Activated naive CD4-positive, alpha-beta T cell treated with anti-CD3 and anti-CD28 coated beads, Interleukin-2, amount 10 ng/mL, durations not matched to agents 7 days and 5 days (primary cell): ENCODE measurements at regions not wholly inside any gene's neighbourhood (a gene's known extent, or its start where the extent isn't known, plus 50 kb on each side); places are given as distances from the start of the nearest gene placed in this dataset.
"Not testable (repeated sequence)": the region's sequence is repeated elsewhere in the genome, so short reads cannot be mapped to it uniquely, and the experiment has no call there.

Experiments used
- CTCF ChIA-PET: fragments of 350-600 bp; sonication (Branson Sonifier 250); formaldehyde crosslinking; loops from one replicate; lab custom pipeline; 2021; ENCODE audit warnings: antibody characterized with exemption; lab: Charles Lee
- DNase-seq: peaks from one replicate; pipeline ENCODE4 v3.0.0-alpha.2; 2020
- H3K27ac Mint-ChIP-seq: one replicate; pipeline ENCODE4 v1.8.0; 2021; ENCODE audit warnings: mild to moderate bottlenecking, moderate library complexity, mixed read lengths
- H3K27me3 Mint-ChIP-seq: one replicate; pipeline ENCODE4 v1.8.0; 2021; ENCODE audit warnings: mild to moderate bottlenecking, mixed read lengths
- H3K36me3 Mint-ChIP-seq: one replicate; pipeline ENCODE4 v1.8.0; 2021; ENCODE audit warnings: mixed read lengths
- H3K4me1 Mint-ChIP-seq: one replicate; pipeline ENCODE4 v1.8.0; 2021; ENCODE audit warnings: mixed read lengths
- H3K4me3 Mint-ChIP-seq: one replicate; pipeline ENCODE4 v1.8.0; 2021; ENCODE audit warnings: mild to moderate bottlenecking, moderate library complexity, mixed read lengths
- H3K9me3 Mint-ChIP-seq: one replicate; pipeline ENCODE4 v1.8.0; 2021; ENCODE audit warnings: mixed read lengths

DNA sequence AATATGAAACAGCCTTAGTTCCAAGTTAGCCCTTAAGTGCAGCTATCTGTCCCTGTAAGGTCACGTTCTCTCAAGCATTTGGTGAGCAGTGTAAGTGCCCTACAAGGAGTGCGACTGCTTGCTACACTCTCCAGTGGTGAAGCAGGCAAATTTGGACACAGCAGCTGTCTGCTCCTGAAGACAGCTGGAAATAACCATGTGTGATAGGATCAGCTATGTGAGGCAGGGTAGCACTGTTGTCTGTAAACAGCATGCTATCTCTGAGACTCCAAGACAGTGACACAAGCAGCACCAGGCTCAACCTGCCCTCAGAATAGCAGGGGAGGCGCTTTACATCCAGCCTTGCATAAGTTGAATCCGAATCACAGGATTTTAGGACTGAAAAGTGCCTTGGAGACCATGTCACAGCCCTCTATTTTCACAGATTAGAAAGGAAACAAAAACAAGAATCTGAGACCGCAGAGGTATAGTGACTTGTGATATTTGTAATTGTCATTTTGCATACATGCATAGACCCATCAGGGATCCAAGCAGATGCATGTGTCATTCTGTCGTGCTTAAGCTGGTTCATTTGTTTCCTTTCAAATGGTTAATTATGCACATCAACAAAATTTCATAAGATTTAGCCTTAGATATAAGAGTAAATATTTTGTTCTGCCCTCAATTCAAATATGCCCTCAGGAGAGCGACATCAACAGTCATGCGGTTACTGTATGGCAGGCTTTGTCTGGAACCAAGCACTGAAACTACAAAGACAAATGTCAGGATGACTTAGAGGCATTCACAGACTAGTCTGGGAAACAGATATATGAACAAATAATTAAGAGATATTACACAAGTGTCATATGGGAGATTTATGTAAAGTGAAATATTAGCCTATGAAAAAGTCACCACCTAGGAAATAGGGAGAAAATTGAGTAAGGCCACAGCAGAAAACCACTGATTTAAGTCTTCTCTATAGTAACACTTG is 134.9 kb upstream of the NRIP1 start:
- CTCF ChIA-PET, result no interaction called here
- Mint-ChIP-seq H3K36me3 (no peaks in the 10 kb centered on the region), H3K4me1 (no peaks in the 10 kb centered on the region), H3K27ac (no peak overlapping the region), H3K9me3 (no peaks in the 10 kb centered on the region), H3K4me3 (no peak overlapping the region), H3K27me3 (peaks cover under 1% of the 10 kb centered on the region)
- DNase-seq, result no peak

DNA sequence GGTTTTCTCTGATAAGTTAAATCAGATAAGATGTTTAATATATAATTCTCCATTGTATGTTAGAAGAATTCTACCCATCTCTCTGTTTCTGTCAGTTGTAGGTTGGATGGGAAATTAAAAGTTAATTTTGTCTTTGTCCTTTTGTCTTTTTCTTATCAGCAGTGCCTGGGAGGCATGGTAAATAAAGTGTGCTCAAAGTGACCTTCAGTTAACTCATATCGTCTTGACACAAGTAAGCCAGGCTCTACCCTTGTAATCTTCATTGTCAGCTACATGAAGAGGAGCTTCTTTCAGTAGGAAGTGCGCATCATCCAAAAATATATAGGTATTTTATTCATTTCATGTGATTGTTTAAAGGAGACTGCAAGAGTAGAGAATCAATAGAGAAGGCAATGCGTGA is 138.9 kb upstream of the NRIP1 start:
- CTCF ChIA-PET, result no interaction called here
- Mint-ChIP-seq H3K36me3 (no peaks in the 10 kb centered on the region), H3K4me3 (no peak overlapping the region), H3K27ac (no peak overlapping the region), H3K27me3 (peaks cover 4% of the 10 kb centered on the region), H3K4me1 (no peaks in the 10 kb centered on the region), H3K9me3 (no peaks in the 10 kb centered on the region)
- DNase-seq, result no peak

DNA sequence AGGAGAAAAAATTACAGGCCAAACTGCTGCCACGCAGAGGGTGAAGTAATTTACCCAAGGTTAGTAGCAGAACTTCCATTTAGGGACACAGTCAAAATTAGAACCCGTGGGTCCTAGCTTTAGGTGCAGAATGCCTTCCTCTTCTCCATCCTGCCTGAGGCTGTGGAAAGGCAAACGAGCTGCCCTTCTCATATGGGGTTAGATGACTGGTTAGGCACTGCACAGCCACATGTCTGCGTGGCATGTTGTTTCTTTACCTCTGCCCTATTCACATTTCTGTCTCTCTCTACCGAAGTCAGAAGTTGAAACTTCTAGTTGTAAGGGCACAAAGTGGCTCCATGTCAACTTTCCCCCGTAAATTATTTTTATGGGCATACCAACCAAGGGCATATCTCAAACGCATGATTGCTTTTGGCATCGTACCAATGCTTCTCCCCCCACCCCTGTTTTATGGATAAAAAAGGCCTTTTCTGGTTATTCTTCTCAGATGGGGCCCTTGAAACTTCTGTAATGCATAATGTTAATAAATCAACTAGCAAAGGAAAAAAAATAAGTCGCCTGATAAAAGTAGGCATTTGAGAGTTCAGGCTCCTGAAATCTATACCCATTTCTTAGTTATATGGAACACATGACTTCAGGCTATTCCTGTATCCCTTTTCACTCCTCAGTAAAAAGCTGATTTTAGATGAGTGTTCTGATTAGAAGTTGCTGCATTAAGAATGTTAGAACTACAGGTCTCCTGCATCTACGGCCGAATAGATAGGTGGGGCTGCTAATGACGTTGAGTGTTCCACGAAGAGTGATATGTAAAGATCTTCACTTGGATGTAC is 139.6 kb upstream of the NRIP1 start:
- Mint-ChIP-seq H3K27ac (no peak overlapping the region), H3K27me3 (peaks cover 4% of the 10 kb centered on the region), H3K9me3 (no peaks in the 10 kb centered on the region), H3K4me1 (no peaks in the 10 kb centered on the region), H3K36me3 (no peaks in the 10 kb centered on the region), H3K4me3 (no peak overlapping the region)
- no peak for DNase-seq
- CTCF ChIA-PET, result no interaction called here

DNA sequence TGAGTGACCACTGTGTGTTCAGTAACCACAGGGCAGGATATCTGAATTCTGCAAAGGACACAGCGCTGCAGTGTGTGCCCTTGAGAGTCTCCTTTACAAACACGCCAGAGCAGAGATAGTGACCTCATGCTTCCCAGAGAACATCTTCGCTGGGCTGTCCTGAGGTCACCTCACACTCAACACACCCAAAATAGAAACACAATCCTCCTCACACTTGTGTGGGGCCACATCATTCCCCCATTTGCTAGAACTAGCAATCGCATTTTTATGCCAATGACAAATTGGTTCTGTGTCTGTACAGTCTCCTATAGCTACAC is 140.1 kb upstream of the NRIP1 start:
- H3K36me3 Mint-ChIP-seq, result no peaks in the 10 kb centered on the region
- H3K4me1 Mint-ChIP-seq, result no peaks in the 10 kb centered on the region
- H3K27ac Mint-ChIP-seq, result no peak overlapping the region
- no peaks in the 10 kb centered on the region for H3K9me3 Mint-ChIP-seq
- DNase-seq, result no peak
- CTCF ChIA-PET, result no interaction called here
- H3K27me3 Mint-ChIP-seq, result peaks cover 4% of the 10 kb centered on the region
- no peak overlapping the region for H3K4me3 Mint-ChIP-seq

DNA sequence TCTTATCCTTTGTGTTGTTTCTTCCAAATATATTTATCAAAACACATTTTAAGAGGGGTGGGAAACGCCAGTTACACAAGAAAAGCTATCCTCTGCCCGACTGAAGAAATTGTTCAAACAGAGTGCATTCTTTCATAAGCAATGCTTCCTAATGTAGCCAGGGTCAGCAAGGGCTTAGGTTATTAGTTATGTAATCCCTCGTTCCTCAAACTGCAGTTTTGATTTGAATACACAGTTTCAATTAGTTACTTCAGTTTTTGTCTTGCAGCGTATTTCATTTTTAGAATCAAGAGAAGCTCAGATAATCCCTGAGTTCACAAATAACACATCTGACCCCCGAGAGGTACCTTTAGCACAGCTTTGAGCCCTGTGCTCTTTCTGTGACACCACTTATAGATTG is 141.7 kb upstream of the NRIP1 start:
- Mint-ChIP-seq H3K27ac (no peak overlapping the region), H3K36me3 (no peaks in the 10 kb centered on the region), H3K27me3 (peaks cover 4% of the 10 kb centered on the region), H3K4me3 (no peak overlapping the region), H3K9me3 (no peaks in the 10 kb centered on the region), H3K4me1 (no peaks in the 10 kb centered on the region)
- CTCF ChIA-PET, result no interaction called here
- no peak for DNase-seq

DNA sequence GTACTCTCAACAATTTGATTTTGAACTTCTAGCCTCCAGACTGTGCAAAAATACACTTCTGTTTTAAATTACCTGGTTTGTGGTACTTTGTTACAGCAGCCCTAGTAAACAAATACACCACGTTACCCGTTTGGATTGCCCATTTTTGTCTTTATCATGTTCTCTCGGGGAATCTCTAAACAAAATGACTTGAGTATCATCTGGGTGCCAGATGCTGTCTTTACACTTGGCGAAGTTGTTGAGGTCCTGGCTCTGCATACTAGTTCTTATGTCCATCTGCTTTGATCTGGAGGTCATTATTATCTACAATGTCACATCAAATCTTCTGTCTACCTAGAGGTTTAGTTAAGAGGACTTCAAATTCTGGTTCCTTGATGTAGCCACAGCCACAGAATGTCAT is 142.4 kb upstream of the NRIP1 start:
- Mint-ChIP-seq H3K27ac (no peak overlapping the region), H3K36me3 (no peaks in the 10 kb centered on the region), H3K9me3 (no peaks in the 10 kb centered on the region), H3K4me3 (no peak overlapping the region), H3K4me1 (no peaks in the 10 kb centered on the region), H3K27me3 (peaks cover 4% of the 10 kb centered on the region)
- DNase-seq, result no peak
- CTCF ChIA-PET, result no interaction called here

DNA sequence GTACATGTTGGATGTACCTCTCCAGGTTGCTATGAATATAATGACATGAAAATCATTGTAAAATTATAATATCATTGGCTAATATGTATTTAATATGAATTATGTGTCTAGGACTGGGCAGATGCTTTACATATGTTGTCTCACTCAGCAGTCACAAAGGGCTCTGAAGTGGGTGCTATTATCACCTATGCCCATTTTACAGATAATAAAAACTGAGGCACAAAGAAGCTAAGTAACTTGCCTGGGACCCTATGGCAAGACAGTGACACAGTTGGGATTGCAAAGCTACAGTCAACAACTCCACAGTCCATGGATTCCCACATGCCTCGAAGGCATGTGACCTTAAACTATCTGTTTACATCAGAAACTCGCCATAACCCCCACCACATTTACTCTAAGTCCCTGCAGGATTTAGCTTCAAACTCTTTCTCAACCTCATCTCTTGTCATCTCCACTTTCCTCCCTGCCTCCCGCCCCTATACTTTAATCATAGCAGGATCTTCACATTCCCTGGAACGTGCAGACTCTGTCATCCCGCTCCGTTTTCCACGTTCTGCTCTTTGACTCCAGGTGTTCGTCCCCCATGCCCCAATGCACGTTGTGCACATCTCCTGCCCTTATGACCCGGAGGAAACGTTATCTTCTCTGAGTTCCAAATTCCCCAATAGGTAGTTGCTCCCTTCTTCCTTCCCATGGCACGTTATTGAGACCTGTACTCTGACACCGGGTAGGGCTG is 143.0 kb upstream of the NRIP1 start:
- H3K36me3 Mint-ChIP-seq, result no peaks in the 10 kb centered on the region
- CTCF ChIA-PET, result no interaction called here
- no peak overlapping the region for H3K27ac Mint-ChIP-seq
- DNase-seq, result no peak
- peaks cover 4% of the 10 kb centered on the region for H3K27me3 Mint-ChIP-seq
- H3K4me1 Mint-ChIP-seq, result no peaks in the 10 kb centered on the region
- H3K9me3 Mint-ChIP-seq, result no peaks in the 10 kb centered on the region
- H3K4me3 Mint-ChIP-seq, result no peak overlapping the region

DNA sequence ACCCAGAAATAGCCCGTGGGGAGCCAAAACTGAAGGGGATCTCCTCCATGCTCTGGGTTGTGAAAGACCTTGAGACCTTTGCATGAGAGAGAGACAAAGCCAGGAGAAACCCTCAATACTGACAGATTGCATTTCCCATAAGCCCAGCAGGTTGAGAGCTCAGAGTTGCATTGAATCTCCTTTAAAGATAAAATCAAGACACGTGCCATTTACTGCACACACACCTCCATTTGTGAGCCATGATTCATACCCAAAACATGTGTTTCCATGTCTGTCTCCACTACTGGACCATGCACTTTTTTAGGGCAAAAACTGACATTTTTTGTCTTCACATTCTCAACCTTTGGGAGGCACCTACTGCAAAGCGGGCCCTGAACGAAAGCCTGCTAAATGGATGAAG is 144.0 kb upstream of the NRIP1 start:
- Mint-ChIP-seq H3K4me3 (no peak overlapping the region), H3K27me3 (peaks cover 4% of the 10 kb centered on the region), H3K4me1 (no peaks in the 10 kb centered on the region), H3K27ac (no peak overlapping the region), H3K9me3 (no peaks in the 10 kb centered on the region), H3K36me3 (no peaks in the 10 kb centered on the region)
- CTCF ChIA-PET, result no interaction called here
- no peak for DNase-seq

DNA sequence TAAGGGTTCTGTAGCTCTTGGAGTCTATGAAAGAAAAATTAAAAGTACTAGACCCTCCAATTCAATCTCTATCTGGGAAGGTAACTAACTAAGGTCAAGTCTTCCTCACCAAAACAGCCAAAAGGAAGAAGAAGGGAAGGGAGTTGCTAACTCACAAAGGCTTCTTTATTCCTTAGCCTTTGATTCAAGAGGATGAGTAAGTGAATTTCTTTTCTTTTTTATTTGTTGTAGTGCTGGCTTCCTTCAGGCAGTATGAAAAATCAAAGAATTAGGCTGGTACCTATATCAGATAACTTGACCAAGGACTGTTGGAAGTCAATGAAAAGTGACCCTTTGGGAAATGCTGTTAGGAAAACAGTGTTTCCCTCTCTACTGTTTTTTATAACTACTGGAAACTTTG is 144.4 kb upstream of the NRIP1 start:
- no peaks in the 10 kb centered on the region for H3K9me3 Mint-ChIP-seq
- CTCF ChIA-PET, result no interaction called here
- H3K36me3 Mint-ChIP-seq, result no peaks in the 10 kb centered on the region
- no peak overlapping the region for H3K27ac Mint-ChIP-seq
- no peaks in the 10 kb centered on the region for H3K4me1 Mint-ChIP-seq
- DNase-seq, result no peak
- H3K4me3 Mint-ChIP-seq, result no peak overlapping the region
- H3K27me3 Mint-ChIP-seq, result peaks cover 4% of the 10 kb centered on the region

DNA sequence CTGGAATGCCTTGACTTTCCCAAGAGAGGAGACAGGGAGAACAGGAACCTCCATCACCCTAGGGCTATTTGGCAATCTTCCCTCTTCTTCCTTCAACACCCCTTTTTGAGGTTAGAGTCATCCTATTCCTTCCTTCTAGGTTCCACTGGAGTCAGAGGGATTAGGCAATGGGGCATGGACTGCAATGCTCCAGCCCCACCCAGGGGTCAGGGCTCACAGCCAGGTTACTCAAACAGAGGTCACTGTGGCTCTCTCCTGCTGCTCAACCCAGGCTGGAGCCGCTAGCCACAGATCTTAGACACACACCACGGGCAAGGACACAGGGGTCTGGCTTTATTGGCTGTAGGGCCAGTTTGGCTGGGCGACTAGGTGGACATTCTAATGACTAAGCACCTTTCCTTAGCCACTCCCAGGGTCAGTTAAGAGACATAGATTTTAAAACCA is 145.5 kb upstream of the NRIP1 start:
- H3K27ac Mint-ChIP-seq, result no peak overlapping the region
- H3K4me3 Mint-ChIP-seq, result no peak overlapping the region
- no peaks in the 10 kb centered on the region for H3K9me3 Mint-ChIP-seq
- CTCF ChIA-PET, result no interaction called here
- H3K4me1 Mint-ChIP-seq, result no peaks in the 10 kb centered on the region
- no peaks in the 10 kb centered on the region for H3K27me3 Mint-ChIP-seq
- H3K36me3 Mint-ChIP-seq, result no peaks in the 10 kb centered on the region
- DNase-seq, result no peak

DNA sequence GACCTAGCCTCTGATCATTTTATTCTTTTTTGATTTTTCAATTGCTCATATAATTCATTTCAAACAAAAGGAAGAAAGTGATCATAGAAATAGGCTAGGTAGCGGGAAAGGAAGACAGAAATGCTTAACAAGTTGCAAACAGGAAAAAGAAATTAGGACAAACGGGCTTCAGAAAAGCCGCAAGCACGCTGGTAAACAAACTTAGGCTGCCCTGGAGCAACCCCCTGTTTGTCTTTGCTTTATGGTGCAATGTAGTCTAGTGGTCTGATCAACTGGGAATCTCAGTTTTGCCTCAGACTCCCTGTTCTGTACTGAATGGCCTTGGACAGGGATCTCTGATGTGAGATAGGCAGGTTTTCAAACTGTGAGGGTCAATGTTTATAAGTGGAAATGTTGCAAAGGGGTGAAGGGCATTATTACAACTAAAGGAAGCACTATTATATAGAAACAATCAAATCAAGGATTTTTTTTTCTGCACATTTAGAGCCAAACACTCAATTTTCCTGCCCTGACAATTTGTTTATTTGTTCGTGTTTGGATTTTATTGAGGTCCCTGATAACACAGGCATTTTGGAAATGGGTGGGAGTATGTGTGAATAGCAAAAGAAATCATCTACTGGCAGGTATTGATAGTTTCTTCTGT is 146.8 kb upstream of the NRIP1 start:
- Mint-ChIP-seq H3K36me3 (no peaks in the 10 kb centered on the region), H3K9me3 (no peaks in the 10 kb centered on the region), H3K4me1 (no peaks in the 10 kb centered on the region), H3K27me3 (no peaks in the 10 kb centered on the region), H3K4me3 (no peak overlapping the region), H3K27ac (no peak overlapping the region)
- no peak for DNase-seq
- CTCF ChIA-PET, result no interaction called here

DNA sequence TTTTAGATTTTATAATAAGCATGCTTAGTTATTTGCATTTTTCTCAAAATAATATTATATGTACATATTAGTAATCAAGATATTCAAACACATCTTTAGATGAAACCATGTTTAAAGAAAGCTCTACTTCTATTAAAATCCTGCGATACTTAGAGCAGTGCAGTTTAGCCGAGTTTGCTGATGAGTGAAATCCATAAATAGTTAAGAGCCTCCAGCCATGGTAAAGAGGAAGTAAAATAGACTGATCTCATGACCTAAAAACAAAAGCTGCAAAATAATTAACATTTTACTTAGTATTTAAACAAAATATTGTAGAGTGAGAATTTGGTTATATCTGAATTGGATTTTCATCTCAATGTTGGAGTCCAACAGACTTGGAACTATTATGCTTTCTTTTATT is 147.4 kb upstream of the NRIP1 start:
- Mint-ChIP-seq H3K36me3 (no peaks in the 10 kb centered on the region), H3K4me1 (no peaks in the 10 kb centered on the region), H3K27ac (no peak overlapping the region), H3K9me3 (no peaks in the 10 kb centered on the region), H3K4me3 (no peak overlapping the region), H3K27me3 (no peaks in the 10 kb centered on the region)
- DNase-seq, result no peak
- CTCF ChIA-PET, result no interaction called here

DNA sequence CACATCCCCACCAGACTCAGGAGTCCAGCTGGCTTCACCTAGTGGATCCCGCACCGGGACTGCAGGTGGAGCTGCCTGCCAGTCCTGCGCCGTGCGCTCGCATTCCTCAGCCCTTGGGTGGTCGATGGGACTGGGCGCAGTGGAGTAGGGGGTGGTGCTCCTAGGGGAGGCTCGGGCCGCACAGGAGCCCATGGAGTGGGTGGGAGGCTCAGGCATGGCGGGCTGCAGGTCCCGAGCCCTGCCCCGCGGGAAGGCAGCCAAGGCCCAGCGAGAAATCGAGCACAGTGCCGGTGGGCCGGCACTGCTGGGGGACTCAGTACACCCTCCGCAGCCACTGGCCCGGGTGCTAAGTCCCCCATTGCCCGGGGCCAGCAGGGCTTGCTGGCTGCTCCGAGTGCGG is 153.7 kb upstream of the NRIP1 start:
- H3K4me3 Mint-ChIP-seq, H3K9me3 Mint-ChIP-seq, DNase-seq, H3K36me3 Mint-ChIP-seq, CTCF ChIA-PET, H3K27ac Mint-ChIP-seq, H3K4me1 Mint-ChIP-seq, H3K27me3 Mint-ChIP-seq: not testable (repeated sequence)

DNA sequence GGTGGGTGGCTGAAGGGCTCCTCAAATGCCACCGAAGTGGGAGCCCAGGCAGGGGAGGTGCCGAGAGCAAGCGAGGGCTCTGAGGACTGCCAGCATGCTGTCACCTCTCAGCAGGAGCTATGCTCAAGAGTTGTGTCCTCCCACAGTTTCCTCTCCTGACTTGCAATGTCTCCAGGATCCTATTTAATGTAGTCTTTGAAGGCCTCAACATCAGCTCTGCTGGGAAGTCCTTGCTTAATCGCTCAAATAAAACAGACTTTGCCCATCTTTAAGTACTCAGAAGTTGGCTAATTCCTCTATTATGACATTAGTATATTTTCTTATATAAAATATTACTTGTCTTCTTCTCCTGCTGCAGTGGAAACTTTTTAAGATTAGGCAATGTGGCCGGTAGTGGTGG is 154.2 kb upstream of the NRIP1 start:
- no peaks in the 10 kb centered on the region for H3K36me3 Mint-ChIP-seq
- H3K4me1 Mint-ChIP-seq, result no peaks in the 10 kb centered on the region
- CTCF ChIA-PET, result no interaction called here
- no peaks in the 10 kb centered on the region for H3K9me3 Mint-ChIP-seq
- DNase-seq, result no peak
- H3K27ac Mint-ChIP-seq, result no peak overlapping the region
- H3K4me3 Mint-ChIP-seq, result no peak overlapping the region
- no peaks in the 10 kb centered on the region for H3K27me3 Mint-ChIP-seq
